Vagina (tissue), 2 donors: ENCODE measurements at regions not wholly inside any gene's neighbourhood (a gene's known extent, or its start where the extent isn't known, plus 50 kb on each side); places are given as distances from the start of the nearest gene placed in this dataset.

Experiments used
- DNase-seq, 2 donors: peaks; one replicate each; pipeline ENCODE4 v3.0.0-alpha.2; 2017; ENCODE audit errors: extremely low spot score in 2 of 2
- H3K27ac ChIP-seq: fragments of 200-600 bp; sonication (generic); one replicate; pipeline ENCODE4 v1.5.1; 2019
- H3K27me3 ChIP-seq: fragments of 200-600 bp; sonication (generic); one replicate; pipeline ENCODE4 v1.5.1; 2019
- H3K36me3 ChIP-seq, 2 donors: fragments of 200-600 bp; sonication (generic); one replicate each; pipeline ENCODE4 v1.5.1; 2017 to 2019
- H3K4me1 ChIP-seq: fragments of 200-600 bp; sonication (generic); one replicate; pipeline ENCODE4 v1.5.1; 2019
- H3K4me3 ChIP-seq, 2 donors: fragments of 200-600 bp; sonication (generic); 1 replicate in 1 of 2; 2 replicates in 1 of 2; pipeline ENCODE4 v1.5.1; 2016 to 2019
- H3K9me3 ChIP-seq: fragments of 200-600 bp; sonication (generic); one replicate; pipeline ENCODE4 v1.5.1; 2019
- POLR2A ChIP-seq, 2 donors: fragments of 450-650 bp; IDR thresholded peaks; one replicate each; pipeline ENCODE4 v1.6.1; 2017; ENCODE audit warnings: antibody characterized with exemption in 2 of 2, mild to moderate bottlenecking in 2 of 2, moderate library complexity in 2 of 2
- POLR2AphosphoS5 ChIP-seq, 2 donors: sonication (generic); formaldehyde crosslinking; IDR thresholded peaks; one replicate each; pipeline ENCODE4 v1.9.0; 2017; ENCODE audit warnings: antibody characterized with exemption in 2 of 2, mild to moderate bottlenecking in 2 of 2, low read depth in 1 of 2; ENCODE audit not compliant: insufficient read depth in 1 of 2
- intact Hi-C: fragments of 100-400 bp; cut with DNase I; formaldehyde crosslinking; loops from one replicate; pipeline ENCODE4 v1.15.1; 2023
- TF ChIP-seq, protein P1 (sequence below), 3 experiments: fragments of 450-650 bp in 2 of 3; fragments of 200-600 bp in 1 of 3; sonication (generic) in 1 of 3; IDR thresholded peaks; one replicate each; pipeline ENCODE4 v1.5.1; 2017 to 2019; ENCODE audit warnings: antibody characterized with exemption in 3 of 3, mild to moderate bottlenecking in 2 of 3, moderate library complexity in 2 of 3

DNA sequence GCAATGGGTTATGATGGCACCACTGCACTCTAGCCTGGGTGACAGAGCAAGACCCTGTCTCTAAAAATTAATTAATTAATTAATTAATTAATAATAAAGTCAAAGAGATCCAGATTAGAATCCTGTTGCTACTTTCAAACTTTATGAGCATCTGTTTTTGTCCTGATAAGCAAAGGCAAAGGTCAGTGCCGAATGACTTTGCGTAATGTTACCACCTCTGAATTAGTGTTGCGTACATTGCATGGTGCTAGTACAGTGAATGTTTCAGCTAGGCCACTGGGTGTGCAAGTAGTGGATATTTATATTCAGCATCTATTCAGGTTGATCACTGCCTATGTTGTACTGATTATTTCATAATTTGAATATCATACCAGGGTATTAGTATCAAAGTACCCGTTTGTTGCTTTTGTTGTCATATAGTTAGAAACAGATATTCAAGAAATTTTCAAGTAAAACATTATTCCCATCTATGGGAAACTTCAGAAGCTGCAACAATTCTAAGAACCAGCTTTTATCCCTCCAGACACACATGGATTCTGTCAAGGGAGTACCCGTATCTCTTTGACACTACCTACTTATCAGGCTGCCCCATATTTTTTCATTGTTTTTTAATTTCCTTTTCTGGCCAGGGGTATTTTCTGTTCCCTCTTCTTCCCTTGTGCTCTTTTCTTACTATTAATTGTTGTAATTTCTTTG lies 127.1 kb upstream of the GRM7 start:
- H3K27me3 ChIP-seq = no peaks in the 10 kb centered on the region
- H3K4me1 ChIP-seq = no peaks in the 10 kb centered on the region
- TF ChIP-seq, protein P1, sequence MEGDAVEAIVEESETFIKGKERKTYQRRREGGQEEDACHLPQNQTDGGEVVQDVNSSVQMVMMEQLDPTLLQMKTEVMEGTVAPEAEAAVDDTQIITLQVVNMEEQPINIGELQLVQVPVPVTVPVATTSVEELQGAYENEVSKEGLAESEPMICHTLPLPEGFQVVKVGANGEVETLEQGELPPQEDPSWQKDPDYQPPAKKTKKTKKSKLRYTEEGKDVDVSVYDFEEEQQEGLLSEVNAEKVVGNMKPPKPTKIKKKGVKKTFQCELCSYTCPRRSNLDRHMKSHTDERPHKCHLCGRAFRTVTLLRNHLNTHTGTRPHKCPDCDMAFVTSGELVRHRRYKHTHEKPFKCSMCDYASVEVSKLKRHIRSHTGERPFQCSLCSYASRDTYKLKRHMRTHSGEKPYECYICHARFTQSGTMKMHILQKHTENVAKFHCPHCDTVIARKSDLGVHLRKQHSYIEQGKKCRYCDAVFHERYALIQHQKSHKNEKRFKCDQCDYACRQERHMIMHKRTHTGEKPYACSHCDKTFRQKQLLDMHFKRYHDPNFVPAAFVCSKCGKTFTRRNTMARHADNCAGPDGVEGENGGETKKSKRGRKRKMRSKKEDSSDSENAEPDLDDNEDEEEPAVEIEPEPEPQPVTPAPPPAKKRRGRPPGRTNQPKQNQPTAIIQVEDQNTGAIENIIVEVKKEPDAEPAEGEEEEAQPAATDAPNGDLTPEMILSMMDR (IDR thresholded peaks at IDR 0.05) = no peak
- no peak for TF ChIP-seq POLR2A (IDR thresholded peaks at IDR 0.05)
- TF ChIP-seq POLR2AphosphoS5 (IDR thresholded peaks at IDR 0.05; ENCODE audit: insufficient read depth in 1 of 2, low read depth in 1 of 2) = no peak
- intact Hi-C loops = no loop called here
- DNase-seq = no peak
- no peaks in the 10 kb centered on the region for H3K36me3 ChIP-seq
- H3K4me3 ChIP-seq = no peak overlapping the region
- no peak overlapping the region for H3K27ac ChIP-seq
- H3K9me3 ChIP-seq = no peaks in the 10 kb centered on the region

DNA sequence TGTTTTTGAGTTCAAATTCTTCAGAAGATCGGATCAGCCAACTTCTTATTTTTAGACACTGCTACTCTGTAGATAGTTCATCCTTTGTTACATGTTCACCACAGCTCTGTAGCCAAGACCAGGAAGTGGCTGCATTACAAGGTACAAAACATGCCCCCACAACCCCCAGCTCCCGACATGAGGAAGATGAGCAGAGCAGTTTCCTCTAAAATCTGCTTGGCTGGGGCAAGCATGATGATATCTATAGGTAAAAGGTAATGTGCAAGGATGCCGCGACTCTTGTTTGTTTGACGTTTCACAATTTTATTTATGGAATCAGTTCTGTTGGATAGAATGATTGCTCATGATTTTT lies 126.5 kb upstream of the GRM7 start:
- DNase-seq = no peak
- no peak overlapping the region for H3K4me3 ChIP-seq
- no peaks in the 10 kb centered on the region for H3K36me3 ChIP-seq
- intact Hi-C loops = no loop called here
- H3K27me3 ChIP-seq = no peaks in the 10 kb centered on the region
- TF ChIP-seq POLR2AphosphoS5 (IDR thresholded peaks at IDR 0.05; ENCODE audit: insufficient read depth in 1 of 2, low read depth in 1 of 2) (no peak), POLR2A (IDR thresholded peaks at IDR 0.05) (no peak)
- TF ChIP-seq, protein P1 (IDR thresholded peaks at IDR 0.05) = no peak
- H3K9me3 ChIP-seq = no peaks in the 10 kb centered on the region
- no peak overlapping the region for H3K27ac ChIP-seq
- no peaks in the 10 kb centered on the region for H3K4me1 ChIP-seq

DNA sequence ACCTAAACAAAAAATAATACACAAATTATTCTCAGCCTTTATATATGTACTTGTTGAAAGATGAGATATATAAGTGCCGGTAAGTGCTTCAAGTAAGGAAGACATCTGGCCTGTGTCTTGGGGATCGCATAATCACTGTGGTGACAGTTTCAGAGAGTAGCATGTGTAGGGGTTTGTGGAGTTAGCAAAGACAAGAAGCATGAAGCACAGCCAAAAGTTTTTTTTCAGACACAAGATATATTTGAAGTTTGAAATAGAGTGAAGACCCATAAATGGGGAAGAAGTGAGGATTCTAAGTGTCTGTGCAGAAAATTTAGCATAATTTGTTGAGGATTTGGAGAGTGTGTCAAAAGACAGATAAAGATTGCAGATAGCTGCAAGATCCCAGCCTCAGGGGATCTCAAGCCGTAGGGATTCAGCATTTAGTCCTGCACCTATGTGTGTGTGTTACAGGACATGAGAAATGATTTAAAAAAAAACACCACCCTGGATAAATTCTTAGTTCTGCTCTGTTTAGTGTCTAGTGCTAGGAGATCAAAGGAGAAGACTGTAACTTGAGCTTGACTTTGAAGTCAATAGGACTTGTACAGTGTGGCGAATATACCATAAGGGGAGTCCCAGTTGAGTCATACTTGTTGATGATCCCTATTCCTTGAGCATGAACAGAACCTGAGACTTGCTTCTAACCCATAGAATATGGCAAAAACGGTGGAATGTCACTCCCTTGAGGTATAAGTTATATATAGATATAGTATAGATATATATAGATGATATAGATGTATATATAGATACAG lies 123.9 kb upstream of the GRM7 start:
- intact Hi-C loops = no loop called here
- Histone ChIP-seq H3K4me3 (no peak overlapping the region), H3K4me1 (no peaks in the 10 kb centered on the region), H3K9me3 (no peaks in the 10 kb centered on the region), H3K27ac (no peak overlapping the region), H3K36me3 (no peaks in the 10 kb centered on the region), H3K27me3 (no peaks in the 10 kb centered on the region)
- TF ChIP-seq, protein P1 (IDR thresholded peaks at IDR 0.05) = no peak
- TF ChIP-seq POLR2AphosphoS5 (IDR thresholded peaks at IDR 0.05; ENCODE audit: insufficient read depth in 1 of 2, low read depth in 1 of 2) (no peak), POLR2A (IDR thresholded peaks at IDR 0.05) (no peak)
- DNase-seq = no peak

DNA sequence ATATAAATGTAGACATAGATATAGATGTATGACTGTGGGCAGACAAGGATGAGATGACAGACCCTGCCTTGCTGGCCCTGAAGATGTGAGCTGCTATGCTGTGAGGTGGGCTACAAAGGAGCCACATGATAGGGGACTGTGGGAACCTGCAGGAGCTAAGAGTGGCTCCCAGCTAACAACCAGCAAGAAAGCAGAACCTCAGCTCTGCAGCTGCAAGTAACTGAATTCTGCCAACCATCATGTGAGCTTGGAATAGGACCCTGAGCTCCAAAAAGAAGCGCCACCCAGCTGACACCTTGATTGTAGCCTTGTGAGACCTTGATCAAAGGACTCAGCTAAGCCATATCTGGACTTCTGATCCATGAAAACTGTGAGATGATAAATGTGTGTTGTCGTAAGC lies 123.3 kb upstream of the GRM7 start:
- Histone ChIP-seq H3K4me3 (no peak overlapping the region), H3K4me1 (no peaks in the 10 kb centered on the region), H3K27me3 (no peaks in the 10 kb centered on the region), H3K36me3 (no peaks in the 10 kb centered on the region), H3K27ac (no peak overlapping the region), H3K9me3 (no peaks in the 10 kb centered on the region)
- TF ChIP-seq POLR2A (IDR thresholded peaks at IDR 0.05) = no peak
- TF ChIP-seq, protein P1 (IDR thresholded peaks at IDR 0.05) = no peak
- no peak for TF ChIP-seq POLR2AphosphoS5 (IDR thresholded peaks at IDR 0.05; ENCODE audit: insufficient read depth in 1 of 2, low read depth in 1 of 2)
- DNase-seq = no peak
- intact Hi-C loops = no loop called here

GRCh38 chr3:6739288-6739687 lies 121.6 kb upstream of the GRM7 start:
- intact Hi-C loops = no loop called here
- TF ChIP-seq, protein P1 (IDR thresholded peaks at IDR 0.05) = no peak
- TF ChIP-seq POLR2A (IDR thresholded peaks at IDR 0.05) = no peak
- H3K36me3 ChIP-seq = no peaks in the 10 kb centered on the region
- DNase-seq = no peak
- H3K4me3 ChIP-seq = no peak overlapping the region
- H3K27me3 ChIP-seq = no peaks in the 10 kb centered on the region
- no peaks in the 10 kb centered on the region for H3K9me3 ChIP-seq
- no peak overlapping the region for H3K27ac ChIP-seq
- H3K4me1 ChIP-seq = no peaks in the 10 kb centered on the region
